ENCODE measurements at regions not wholly inside any gene's neighbourhood (a gene's known extent, or its start where the extent isn't known, plus 50 kb on each side); places are given as distances from the start of the nearest gene placed in this dataset.

DNA sequence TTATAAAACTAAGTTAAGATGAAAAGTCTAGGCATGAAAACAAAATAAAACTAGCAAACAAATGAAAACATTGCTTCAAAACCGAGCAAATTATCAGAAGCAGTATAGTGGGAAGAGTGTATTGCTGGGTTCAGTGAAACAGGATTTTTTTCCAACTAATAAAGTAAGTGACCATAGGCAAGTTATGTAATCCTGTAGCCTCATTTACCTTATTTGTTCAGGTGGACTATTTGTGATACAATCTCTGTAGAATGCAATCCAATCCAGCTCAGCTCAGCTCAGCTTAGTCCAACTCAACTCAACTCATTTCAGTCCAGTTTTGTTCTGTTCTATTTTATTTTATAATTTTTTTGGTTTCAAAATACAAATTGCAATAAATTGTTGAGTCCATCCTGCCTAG, 276.7 kb upstream of the LRIG3 start:
- no peak for DNase-seq

DNA sequence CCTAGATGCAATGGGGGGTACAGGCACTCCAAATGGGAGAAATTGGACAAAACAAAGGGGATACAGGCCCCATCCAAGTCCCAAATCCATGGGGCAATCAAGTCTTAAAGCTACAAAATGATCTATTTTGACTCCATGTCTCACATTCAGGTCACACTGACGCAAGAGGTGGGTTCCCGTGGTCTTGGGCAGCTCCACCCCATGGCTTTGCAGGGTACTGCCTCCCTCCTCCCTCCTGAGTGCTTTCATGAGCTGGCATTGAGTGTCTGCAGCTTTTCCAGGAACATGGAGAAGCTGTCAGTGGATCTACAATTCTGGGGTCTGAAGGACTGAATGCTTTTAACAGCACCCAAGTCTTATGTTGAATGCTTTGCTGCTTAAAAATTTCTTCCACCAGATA, 274.5 kb upstream of the LRIG3 start:
- no peak for DNase-seq

DNA sequence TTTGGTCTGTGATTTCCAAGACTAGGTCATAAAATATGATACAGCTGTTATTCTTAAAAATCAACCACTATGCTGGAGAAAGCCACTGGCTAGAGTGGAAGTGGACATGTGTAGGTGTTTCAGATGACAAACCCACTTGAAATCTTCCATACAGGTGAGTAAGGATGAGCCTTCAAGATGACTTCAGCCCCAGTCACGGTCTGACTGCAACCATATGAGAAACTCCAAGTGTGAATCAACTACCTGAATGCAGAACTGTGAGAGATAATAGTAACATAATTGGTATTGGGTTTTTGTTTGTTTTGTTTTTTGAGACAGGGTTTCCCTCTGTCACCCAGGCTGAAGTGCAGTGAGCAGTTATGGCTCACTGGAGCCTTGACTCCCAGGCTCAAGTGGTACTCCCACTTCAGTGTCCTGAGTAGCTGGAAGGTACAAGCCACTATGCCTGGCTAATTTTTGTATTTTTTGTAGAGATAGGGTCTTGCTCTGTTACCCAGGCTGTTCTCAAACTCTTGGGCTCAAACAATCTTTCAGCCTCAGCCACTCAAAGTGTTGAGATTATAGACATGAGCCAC, 273.3 kb upstream of the LRIG3 start:
- DNase-seq = no peak

DNA sequence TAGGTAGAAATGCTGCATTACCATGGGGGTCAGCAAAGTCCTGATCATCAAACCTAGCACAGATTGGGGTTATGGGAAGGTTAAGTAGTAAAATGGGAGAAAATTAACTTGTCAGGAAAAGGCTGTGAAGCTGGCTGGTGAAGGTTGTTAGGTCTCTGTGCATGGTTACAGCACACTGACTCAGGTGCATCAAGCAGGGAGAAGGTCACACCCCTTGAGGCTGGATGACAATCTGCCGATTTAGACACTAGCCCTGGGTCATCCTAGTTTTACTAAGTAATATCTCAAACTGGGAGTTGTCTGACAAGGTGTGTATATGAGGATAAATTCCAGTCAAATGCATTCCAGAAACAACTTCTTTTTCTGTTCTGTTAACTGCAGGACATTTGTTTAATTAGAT, 271.1 kb upstream of the LRIG3 start:
- no peak for DNase-seq

DNA sequence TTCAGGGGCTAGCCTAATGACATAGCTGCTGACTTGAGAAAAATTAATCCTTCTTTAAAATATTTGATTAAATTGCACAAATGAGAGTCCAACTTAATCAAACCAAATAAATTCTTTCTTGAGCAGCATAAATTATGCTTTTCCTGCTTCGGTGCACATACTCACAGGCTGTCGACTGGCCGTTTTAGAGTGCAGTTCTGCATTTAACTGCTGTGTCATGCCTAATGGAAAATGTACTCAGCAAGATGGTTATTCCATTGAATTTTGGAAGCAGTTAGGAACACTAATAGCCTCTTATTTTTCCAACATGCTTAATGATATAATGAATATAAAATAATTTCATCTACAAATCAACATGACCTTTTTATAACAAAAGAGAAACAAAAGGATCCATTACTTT, 266.1 kb upstream of the LRIG3 start:
- DNase-seq = no peak

DNA sequence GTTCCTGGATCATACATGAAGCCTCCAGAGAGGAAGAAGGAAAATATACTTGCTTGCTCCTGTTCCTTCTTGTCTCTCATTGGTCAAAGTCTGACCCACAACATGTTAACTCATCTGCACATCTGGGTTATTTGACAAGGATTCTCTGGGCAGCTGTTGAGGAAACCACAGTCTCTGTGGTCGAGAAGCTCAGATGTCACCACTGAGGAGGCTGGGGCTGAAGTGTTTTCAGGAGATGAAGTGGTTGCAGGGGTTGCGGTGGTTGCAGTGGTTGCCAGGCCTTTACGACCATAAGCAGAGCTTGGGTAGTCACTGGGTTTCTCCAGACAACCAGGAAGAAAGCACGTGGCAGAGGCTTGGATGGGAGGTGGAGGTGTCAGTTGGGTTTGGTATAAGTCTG, 265.0 kb upstream of the LRIG3 start:
- DNase-seq = no peak

DNA sequence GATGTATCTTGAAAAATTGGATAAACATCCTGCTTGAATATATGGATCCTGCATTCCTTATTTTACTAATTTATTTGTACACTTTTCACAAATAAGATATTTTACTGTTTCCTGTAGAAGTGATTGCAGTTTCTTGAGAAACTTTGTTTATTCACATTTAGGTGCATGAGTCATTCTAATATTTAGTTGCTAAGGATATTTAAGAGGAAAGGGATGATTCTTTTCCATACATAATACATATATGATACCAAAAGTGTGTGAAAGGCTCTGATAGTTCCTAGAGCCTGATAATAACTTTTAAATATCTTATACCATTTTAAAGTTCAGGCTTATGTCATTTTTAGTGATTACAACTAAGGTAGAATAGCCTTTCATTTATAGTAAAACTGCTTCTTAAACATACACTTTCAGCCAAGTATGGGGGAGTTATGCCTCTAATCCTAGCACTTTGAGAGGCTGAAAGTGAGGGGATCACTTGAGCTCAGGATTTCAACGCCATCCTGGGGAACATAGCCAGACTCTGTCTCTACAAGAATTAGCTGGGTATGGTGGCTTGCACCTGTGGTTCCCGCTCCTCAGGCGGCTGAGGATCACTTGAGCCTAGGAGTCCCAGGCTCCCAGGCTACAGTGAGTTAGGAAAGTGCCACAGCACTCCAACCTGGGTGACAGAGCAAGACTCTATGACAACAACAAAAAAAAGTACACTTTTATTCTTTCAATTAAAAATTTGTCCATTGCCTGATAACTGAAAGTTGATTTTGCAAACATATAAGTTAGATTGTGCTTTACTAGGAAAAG, 262.6 kb upstream of the LRIG3 start:
- no peak for DNase-seq

DNA sequence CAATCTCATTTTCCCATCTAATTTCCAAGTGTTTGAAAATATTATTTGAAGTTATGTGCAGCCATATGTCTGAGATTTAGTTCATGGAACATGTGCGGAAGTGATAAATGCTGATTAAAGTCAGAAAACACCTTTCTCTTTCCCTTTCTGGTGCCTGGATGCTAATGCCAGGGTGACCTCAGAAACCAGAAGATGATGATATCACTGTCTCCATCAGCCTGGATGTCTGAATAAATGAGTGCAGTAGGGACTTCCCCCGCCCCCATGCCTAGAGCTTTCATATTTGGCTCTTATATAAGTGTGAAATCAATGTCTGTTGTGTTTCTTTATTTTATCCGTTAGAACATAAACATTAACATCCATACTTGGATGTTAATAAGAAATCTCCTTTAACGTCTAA, 261.9 kb upstream of the LRIG3 start:
- DNase-seq = no peak

DNA sequence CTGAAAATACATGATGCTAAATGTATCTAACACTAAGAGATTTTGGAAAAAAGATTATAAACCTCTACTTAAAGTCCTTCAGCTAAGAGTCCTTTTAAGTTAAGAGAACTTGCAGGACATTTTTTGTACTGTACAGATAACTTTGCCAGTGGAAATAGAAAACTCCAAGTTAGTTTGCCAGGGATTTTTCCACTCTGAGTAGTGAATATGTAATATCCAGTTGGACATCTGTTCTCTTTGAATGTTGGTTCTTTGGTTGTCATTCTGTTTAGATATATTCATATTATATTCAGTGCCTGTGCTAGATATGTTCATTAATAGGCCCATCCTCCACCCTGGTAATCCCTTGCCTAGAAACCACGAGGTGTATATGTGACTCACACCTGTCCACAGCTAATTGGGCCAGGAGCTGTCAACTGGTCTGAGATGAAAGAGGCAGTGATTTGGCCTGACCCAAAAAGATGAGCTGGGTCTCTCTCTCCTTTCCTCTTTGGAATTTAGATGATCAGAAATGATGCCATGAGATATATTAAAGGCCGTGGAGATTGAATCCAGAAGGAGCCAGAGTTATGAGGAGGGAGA, 261.0 kb upstream of the LRIG3 start:
- DNase-seq = no peak

DNA sequence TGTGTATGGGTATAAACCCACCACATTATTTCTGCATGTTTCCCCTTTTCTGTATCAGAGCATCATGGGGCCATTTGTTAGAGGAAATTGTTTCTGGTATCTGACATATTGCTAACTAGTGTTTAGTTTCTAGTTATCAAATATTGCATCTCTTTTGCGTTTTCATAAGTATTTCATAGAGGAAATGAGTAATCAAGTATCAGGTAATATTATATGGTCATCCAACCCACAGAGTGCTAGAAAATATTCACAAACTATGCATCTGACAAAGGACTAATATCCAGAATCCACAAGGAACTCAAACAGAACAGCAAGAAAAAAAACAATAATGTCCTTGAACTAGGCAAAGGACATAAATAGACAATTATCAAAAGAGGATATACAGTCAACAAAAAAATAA, 258.9 kb upstream of the LRIG3 start:
- no peak for DNase-seq

DNA sequence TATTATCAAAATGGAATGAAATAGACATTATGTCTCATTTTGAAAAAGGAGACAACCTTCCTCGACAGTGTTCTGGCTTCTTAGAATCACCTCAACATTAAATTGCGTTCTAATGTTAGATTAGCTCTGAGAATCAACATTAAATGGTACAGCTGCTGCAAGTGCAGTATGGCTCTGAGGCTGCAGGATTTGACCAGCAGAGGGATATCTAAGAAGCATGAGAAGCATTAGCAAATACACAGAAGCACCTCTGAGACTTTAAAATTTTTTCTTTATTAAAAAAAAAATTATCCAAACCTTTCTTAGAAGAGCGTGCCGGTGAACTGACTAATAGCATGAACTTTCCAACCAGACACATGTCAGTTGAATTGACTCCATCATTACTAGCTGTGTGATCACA, 253.4 kb upstream of the LRIG3 start:
- no peak for DNase-seq

DNA sequence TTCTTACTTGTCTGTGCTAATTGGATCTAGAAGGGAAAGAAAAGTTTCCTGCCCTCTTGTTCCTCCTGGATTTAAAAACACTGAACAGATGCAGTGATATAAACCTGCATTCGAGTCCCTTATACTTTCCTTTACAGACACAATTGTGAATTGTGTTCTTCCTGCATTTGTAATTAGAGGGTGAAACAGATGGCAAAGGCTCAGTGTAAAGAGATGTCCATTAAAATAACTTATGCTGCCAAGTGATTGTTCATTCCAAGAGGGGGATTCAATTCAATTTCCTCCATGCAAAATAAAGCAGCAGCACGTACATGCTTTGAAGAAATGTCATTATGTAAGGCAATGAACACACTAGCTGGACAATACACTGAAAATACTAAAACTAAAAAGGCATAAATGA, 248.3 kb upstream of the LRIG3 start:
- no peak for DNase-seq

DNA sequence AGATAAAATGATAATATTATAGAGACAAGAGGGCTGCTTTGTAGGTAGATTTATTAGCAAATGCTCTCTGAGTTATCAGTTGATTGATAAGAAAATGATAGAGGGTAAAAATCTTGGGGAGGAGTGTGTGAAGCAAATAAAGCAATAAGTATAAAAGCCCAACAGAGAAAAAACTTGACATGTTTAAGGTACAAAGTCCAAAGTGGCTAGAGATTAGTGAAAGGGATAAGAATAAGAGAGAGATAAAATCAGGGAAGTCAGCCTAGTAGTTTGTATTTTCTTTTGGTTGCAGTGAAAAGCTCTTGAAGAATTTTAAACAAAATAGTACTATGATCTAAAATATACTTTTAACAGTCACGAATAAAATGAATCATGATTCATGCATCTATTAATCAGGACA, 246.2 kb upstream of the LRIG3 start:
- DNase-seq = no peak

DNA sequence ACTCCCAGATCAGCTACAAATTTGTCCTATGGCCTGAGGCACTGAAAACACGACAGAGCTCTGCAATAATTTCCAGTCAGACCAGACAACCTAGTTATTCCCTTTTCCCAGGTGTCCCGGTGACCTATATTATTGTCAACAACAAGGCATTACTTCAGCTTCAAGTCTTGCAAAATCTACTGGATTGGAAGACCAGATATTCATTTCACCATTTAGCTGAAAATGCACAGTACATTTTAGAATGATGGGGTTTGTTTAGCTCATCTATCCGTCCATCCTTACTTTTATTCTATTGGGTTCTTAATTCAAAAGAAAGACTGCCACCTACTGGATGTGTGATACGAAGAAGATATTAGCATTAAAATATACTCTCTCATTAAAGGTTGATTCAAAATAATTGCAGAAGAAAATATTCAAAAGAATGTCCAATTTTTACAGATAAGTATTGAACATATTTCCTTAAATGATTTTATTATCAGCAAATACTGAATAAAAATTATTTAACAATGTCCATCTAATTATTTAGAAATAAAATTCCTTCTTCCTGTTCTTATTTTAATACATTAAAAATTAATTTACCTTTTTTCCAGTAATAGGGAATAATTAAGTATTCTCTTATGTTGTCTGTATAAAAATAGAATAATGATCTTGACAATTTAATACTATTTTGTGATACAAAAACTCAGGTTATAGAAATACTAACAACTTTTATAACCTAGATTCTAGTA, 244.9 kb upstream of the LRIG3 start:
- DNase-seq = peak; percentile 13 to 39

DNA sequence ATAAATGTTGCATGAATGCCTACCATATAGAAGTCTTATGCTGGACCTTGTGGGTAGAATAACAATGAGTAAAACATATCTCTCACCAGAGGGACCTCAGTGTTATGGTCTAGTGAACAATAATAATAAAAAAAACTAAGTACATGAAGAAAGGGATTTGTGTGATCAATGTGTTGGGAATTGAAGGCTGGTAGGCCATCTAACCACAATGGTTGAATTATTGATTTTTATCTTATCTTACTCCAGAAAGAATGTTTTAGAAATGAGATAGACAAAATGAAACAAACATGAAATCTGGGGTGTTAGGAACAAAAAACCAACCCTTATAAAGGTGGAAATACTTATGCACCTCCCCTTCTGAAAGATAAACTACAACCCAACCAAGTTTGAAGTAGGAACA, 243.9 kb upstream of the LRIG3 start:
- no peak for DNase-seq

DNA sequence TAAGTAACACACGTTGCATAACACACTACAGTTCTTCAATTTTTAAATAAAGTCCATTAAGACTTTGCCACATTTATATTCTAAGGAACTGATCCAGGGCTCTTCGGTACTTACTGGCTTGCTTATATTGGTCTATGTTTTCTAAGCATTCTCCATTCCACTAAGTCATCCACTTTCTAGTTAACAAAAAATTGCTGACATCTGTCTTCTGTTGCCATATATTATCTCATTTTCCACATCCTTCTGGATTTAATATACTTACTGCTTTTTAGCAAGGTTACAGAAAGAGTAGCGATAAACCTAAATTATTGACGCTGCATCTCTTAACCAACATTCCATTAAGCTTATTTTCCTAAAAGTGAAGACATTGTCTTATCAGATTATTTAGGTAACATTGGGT, 238.4 kb upstream of the LRIG3 start:
- no peak for DNase-seq

DNA sequence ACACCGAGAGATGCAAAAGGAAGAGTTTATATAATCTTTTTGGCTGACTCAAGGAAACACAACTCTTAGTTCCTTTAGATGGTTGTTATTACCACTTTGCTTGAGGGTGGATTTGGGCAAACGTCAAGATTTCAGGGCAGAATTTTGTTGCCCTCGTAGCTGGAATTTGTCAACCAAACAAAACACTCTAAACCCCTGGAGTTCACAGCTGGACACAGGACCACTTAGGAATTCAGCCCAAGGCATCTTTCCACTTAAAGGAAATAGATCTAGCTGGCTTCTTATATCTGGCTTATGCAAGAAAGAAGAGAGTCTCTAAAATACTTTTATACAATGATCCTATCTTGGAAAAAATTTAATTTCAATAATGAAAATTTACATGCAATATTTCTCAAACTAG, 237.8 kb upstream of the LRIG3 start:
- no peak for DNase-seq

DNA sequence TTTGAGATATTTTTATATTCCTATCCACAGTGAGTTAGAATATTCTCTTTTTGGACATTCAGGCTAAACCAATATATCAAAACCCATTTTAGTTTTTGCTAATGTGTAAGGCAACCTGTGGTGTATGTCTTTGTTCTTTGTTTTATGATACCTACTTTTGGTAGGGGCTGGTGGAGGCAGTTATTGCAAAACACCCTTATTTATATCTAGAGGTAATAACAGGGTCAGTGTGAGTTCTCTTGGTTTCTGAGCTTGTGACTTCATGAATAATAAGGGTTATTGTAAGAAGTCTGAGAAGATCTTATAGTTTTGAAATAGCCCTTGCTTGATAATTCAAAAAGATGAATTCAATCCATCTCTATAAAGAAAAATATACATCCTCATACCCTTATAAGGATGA, 235.1 kb upstream of the LRIG3 start:
- DNase-seq = no peak

DNA sequence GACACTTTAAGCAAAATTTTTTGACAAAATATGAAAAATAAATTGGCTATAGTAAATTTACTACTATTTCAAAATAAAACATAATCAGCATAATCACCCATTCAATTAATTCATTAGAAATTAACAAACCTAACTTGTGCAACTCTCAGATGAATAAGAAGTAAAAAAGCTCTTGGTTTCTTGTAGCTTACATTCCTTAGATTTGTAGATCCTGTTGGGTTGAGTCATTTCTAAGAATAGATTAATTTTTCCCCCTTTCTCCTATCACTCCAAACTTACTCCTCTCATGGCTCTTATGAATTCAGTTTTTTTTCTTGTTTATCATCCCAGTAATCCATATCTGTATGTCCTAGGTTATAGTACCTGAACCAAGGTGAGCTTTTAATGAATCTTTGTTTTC, 230.9 kb upstream of the LRIG3 start:
- DNase-seq = no peak

DNA sequence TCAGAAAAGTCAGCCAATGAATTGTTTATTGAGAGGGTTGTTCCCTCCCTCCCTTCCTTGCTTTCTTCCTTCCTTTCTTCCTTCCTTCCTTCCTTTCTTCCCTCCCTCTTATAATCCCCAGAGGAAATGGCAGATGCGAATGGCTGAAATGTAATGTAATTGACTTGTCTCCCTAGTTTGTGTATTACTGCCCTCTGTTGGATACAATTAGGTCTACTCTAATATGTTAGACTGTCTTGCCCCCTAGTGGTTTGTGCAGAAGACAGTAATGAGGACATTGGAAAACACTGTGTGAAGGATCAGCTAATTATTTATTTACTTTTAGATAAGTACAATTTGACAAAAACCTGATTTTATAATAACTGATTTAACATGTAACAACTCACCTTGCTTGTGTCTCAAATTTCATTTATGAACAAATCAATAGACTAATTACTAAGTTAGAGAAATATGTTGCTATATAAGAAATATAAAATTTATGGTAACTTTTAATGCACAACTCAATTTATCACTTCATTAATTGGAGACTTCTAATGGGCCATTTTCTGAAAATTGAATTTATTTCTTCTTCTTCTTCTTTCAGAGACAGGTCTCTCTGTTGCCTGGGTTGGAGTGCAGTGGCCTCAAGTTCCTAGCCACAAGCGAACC, 229.8 kb upstream of the LRIG3 start:
- peak; percentile 70 to 76 for DNase-seq

DNA sequence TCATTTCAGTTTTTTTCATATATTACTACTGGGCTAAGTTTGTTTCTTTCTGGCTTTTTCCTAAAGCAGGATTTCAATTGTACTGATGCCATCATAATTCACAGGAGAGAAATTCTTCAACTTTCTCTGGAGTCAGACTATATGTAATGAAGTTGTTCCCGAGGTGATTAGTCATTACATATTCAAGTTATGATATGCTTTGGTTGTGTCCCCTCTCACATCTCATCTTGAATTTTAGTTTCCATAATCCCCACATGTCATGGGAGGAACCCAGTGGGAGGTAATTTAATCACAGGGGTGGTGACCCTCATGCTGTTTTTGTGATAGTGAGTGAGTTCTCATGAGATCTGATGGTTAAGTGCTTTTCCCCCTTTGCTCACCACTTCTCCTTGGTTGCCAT, 227.5 kb upstream of the LRIG3 start:
- DNase-seq = no peak

DNA sequence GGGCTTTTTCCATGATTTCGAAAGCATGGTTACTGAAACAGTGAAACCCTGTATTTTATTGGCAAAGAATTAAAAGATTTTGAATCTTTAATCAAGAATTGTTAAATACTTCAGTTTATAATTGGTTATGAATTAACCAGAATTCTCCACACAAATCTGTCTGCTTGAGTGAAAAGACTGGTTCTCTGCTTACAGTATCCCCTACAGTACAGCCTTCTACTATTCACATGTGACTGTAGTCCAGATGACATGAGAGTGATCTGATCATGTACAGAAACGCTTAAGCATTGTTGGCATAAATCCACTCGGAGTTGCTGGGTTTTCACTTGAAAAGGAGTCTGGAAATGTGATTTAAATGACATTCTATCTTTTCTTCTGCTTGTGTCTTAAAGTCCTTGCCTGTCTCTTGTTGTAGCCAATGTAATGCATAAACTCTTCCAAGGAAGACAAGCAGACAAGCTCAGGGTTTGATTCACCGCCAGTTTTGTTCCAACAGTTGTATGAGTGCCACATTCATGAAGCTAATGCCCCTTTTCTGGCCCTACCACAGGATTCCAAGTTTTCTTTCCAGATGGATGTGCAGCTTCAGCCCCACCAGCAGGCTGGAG, 222.0 kb upstream of the LRIG3 start:
- no peak for DNase-seq

DNA sequence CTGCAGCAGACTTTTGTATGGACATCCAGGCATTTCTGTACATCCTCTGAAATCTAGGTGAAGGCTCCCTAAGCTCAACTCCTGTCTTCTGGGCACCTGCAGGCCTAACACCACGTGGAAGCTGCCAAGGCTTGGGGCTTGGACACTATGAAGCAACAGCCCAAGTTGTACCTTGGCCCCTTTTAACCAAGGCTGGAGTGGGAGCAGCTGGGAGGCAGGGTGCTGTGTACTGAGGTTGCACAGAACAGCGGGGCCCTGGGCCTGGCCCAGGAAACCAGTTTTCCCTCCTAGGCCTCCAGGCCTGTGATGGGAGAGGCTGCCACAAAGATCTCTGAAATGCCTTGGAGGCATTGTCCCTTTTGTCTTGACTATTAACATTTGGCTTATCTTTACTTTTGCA, 214.4 kb upstream of the LRIG3 start:
- no peak for DNase-seq

Data from AML-193 (cell line).